HG03103 (cell line): ENCODE measurements at regions not wholly inside any gene's neighbourhood (a gene's known extent, or its start where the extent isn't known, plus 50 kb on each side); places are given as distances from the start of the nearest gene placed in this dataset.

ENCODE experiments used
- ATAC-seq: cut with Tn5 transposase; IDR thresholded peaks from one replicate; pipeline ENCODE4 v1.9.1; 2021; ENCODE audit warnings: low read depth; ENCODE audit not compliant: unreplicated experiment

GRCh38 chr18:11246495-11247300, 97.3 kb upstream of the PIEZO2 start:
- no peak for ATAC-seq

- no peak for ATAC-seq
These were observed 96.5 kb upstream of the PIEZO2 start for GRCh38 chr18:11245879-11246278.

DNA sequence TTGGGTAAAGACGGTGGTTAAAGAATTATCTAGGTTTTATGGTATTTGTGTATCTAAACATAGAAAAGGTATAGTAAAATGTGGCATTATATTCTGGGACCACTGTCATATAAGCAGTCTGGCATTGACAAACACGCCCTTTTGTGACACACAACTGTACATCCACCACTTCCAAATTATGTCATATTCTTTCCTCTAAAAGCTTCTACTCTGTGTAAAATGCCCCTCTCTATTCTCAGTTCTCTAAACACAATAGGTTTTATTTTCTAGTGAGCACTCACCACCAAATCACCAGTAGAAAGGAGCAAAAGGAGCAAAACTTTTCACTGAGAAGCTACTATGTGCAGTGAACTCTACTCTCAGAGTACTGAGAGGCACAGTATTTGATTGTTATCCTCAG, 88.1 kb upstream of the PIEZO2 start:
- no peak for ATAC-seq

- no peak for ATAC-seq
These were observed 87.7 kb upstream of the PIEZO2 start for GRCh38 chr18:11237066-11237465.

DNA sequence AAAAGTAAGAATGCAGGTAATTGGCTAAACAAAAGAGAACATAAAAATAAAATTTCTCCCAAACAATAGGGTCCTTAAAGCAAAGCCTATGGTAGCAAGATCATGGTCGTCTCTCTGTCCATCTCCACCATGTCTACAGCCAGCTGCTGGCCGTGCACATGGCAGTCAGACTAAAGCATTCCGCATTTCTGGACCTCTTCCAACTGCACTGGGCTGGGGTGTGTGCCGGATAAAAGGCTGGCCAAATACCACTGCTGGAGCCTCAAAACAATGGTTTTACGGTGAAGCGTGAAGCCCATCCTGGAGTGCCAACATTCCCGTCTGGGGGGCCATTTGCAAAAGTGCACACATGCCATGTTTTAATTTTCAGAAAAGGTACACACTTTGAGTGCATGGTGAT, 74.8 kb upstream of the PIEZO2 start:
- ATAC-seq = no peak

GRCh38 chr18:11219571-11219970, 70.2 kb upstream of the PIEZO2 start:
- ATAC-seq = no peak

- ATAC-seq = no peak
These were observed 65.8 kb upstream of the PIEZO2 start for GRCh38 chr18:11215216-11215615.

GRCh38 chr18:11204020-11204419, 54.7 kb upstream of the PIEZO2 start:
- no peak for ATAC-seq

DNA sequence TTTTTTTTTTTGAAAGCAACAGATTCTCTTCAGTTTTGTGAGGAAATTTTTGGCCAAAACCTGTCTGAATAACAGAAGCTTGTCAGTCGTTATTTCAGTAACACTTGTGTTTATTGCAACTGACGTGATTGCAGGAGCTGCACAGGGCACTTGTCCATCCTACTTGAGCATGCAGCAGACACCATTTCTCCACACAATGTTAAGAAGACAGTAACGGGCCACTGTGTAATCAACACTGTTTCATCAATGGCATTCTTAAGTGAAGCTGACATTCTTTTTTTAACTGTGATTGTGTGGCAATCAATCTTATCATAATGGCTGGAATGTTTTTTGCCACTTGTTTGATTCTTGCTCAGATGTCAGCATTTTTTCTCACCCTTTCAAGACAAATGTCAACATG, 50.1 kb upstream of the PIEZO2 start:
- no peak for ATAC-seq
